OCI-LY1 (cell line): ENCODE measurements at regions not wholly inside any gene's neighbourhood (a gene's known extent, or its start where the extent isn't known, plus 50 kb on each side); places are given as distances from the start of the nearest gene placed in this dataset.

Source experiments
- H2AFZ ChIP-seq: fragments of 200-600 bp; sonication (generic), shearing (Covaris generic); 2 replicates; pipeline ENCODE4 v1.6.0; 2014; ENCODE audit warnings: antibody characterized with exemption, mild to moderate bottlenecking, low read length
- H3F3A ChIP-seq: fragments of 200-600 bp; sonication (generic), shearing (Covaris generic); 2 replicates; pipeline ENCODE4 v1.6.0; 2014; ENCODE audit warnings: mild to moderate bottlenecking, antibody characterized with exemption, low read length, moderate library complexity; ENCODE audit not compliant: insufficient read depth
- H3K27ac ChIP-seq: fragments of 200-600 bp; sonication (generic); 2 replicates; pipeline ENCODE4 v1.5.1; 2014; ENCODE audit warnings: low read length, mixed run types, mild to moderate bottlenecking, low read depth; ENCODE audit not compliant: poor library complexity, severe bottlenecking
- H3K27me3 ChIP-seq: fragments of 200-600 bp; sonication (generic); 2 replicates; pipeline ENCODE4 v1.6.0; 2014; ENCODE audit warnings: antibody characterized with exemption, mild to moderate bottlenecking, low read length, moderate library complexity; ENCODE audit not compliant: insufficient read depth
- H3K36me3 ChIP-seq: fragments of 200-600 bp; sonication (generic); 2 replicates; pipeline ENCODE4 v1.6.1; 2014; ENCODE audit warnings: mild to moderate bottlenecking, antibody characterized with exemption, low read length, moderate library complexity, mixed read lengths; ENCODE audit not compliant: insufficient read depth
- H3K4me1 ChIP-seq: fragments of 200-600 bp; sonication (generic); 2 replicates; pipeline ENCODE4 v1.5.1; 2014; ENCODE audit warnings: mild to moderate bottlenecking, low read length, moderate library complexity; ENCODE audit not compliant: insufficient read depth, severe bottlenecking
- H3K4me2 ChIP-seq: fragments of 200-600 bp; sonication (generic), shearing (Covaris generic); 2 replicates; pipeline ENCODE4 v1.6.1; 2014; ENCODE audit warnings: low read length
- H3K4me3 ChIP-seq: fragments of 200-600 bp; sonication (generic); 2 replicates; pipeline ENCODE4 v1.5.1; 2014; ENCODE audit warnings: low read length, low read depth, mild to moderate bottlenecking, mixed read lengths; ENCODE audit not compliant: poor library complexity, severe bottlenecking
- H3K79me2 ChIP-seq: fragments of 200-600 bp; shearing (Covaris generic); 2 replicates; pipeline ENCODE4 v1.6.1; 2016; ENCODE audit warnings: mixed run types, low read length, mixed read lengths; ENCODE audit not compliant: insufficient read depth
- H3K9ac ChIP-seq: fragments of 200-600 bp; sonication (generic), shearing (Covaris generic); 2 replicates; pipeline ENCODE4 v1.6.1; 2014; ENCODE audit warnings: mild to moderate bottlenecking, low read length, mixed read lengths
- H3K9me2 ChIP-seq: fragments of 200-600 bp; sonication (generic), shearing (Covaris generic); 2 replicates; pipeline ENCODE4 v1.6.1; 2014; ENCODE audit warnings: low read depth, mild to moderate bottlenecking, low read length, mixed read lengths
- H3K9me3 ChIP-seq: fragments of 200-600 bp; shearing (Covaris generic); 2 replicates; pipeline ENCODE4 v1.6.1; 2014; ENCODE audit warnings: low read length, mixed read lengths
- H4K20me1 ChIP-seq: fragments of 200-600 bp; sonication (generic), shearing (Covaris generic); 2 replicates; pipeline ENCODE4 v1.6.0; 2016; ENCODE audit warnings: mild to moderate bottlenecking, low read length; ENCODE audit not compliant: insufficient read depth
- EZH2 ChIP-seq: fragments of 200-600 bp; sonication (generic), shearing (Covaris generic); IDR thresholded peaks from 2 replicates; pipeline ENCODE4 v1.8.0; 2017; ENCODE audit warnings: borderline replicate concordance, mixed run types, mild to moderate bottlenecking, antibody characterized with exemption, low read length, moderate library complexity, mixed read lengths
- TF ChIP-seq, protein P1 (sequence below): fragments of 200-600 bp; sonication (generic), shearing (Covaris generic); IDR thresholded peaks from 2 replicates; pipeline ENCODE4 v1.5.1; 2017; ENCODE audit warnings: mild to moderate bottlenecking, antibody characterized with exemption, low read length, moderate library complexity, mixed read lengths

DNA sequence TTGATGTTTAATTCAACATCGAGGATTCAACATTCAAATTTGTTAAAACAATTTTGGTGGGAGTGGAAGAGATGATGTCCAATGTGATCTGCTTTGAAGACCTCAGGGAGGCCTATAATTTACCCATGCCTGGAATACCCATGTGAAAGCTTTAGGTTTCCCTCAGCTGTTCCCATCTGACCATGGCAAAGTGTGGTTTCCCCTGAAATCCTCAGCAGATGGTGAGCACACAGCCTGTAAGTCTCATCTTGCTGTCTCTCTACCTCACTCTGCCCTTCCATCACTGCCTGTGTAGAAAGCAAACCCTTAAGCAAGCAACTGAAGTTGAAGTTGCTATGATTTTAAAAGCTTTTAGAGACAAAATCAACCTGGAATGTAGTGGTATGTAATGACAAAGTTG, 80.1 kb upstream of the ATF3 start:
- TF ChIP-seq, protein P1, sequence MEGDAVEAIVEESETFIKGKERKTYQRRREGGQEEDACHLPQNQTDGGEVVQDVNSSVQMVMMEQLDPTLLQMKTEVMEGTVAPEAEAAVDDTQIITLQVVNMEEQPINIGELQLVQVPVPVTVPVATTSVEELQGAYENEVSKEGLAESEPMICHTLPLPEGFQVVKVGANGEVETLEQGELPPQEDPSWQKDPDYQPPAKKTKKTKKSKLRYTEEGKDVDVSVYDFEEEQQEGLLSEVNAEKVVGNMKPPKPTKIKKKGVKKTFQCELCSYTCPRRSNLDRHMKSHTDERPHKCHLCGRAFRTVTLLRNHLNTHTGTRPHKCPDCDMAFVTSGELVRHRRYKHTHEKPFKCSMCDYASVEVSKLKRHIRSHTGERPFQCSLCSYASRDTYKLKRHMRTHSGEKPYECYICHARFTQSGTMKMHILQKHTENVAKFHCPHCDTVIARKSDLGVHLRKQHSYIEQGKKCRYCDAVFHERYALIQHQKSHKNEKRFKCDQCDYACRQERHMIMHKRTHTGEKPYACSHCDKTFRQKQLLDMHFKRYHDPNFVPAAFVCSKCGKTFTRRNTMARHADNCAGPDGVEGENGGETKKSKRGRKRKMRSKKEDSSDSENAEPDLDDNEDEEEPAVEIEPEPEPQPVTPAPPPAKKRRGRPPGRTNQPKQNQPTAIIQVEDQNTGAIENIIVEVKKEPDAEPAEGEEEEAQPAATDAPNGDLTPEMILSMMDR, result no peak
- no peak overlapping the region for H3K27ac ChIP-seq

DNA sequence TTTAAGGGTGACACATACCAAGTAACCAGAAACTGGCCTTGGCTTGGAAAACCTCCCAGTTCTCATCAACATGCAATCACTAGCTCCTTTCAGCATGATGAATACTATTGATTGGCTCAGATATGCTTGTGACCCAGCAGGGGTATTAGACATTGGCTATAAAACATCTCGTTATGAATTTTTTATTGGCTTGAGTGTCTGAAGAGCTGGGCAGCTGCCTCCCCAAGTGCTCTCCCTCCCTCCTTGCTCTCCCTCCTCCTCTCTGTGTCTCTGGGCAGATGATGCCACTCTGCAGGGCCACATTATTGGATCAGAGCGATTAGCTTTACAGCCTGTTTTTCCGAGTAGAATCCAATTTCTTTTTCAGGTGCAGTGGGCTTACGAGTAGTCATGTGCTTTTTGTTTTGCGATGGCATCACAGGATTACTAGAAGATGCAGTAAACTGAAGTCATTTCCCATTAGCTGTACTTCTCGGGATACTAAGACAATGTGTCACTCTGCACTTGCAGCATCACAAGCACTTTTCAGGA, 79.3 kb upstream of the ATF3 start:
- Histone ChIP-seq H3K9me3 (no peaks in the 10 kb centered on the region), H3F3A (no peaks in the 10 kb centered on the region), H3K27ac (no peak overlapping the region), H3K9ac (no peak overlapping the region), H3K4me3 (no peak overlapping the region), H3K27me3 (peaks cover 3% of the 10 kb centered on the region; the same call in 1 of the 2 replicates), H3K79me2 (no peaks in the 10 kb centered on the region), H3K4me1 (no peaks in the 10 kb centered on the region), H3K4me2 (no peak overlapping the region), H4K20me1 (no peaks in the 10 kb centered on the region), H2AFZ (no peak overlapping the region), H3K9me2 (no peaks in the 10 kb centered on the region), H3K36me3 (no peaks in the 10 kb centered on the region)
- no peak for TF ChIP-seq EZH2
- TF ChIP-seq, protein P1, result no peak

More for the DNA sequence above, 80.1 kb upstream of the ATF3 start:
- Histone ChIP-seq H3F3A (no peaks in the 10 kb centered on the region), H3K9ac (no peak overlapping the region), H3K4me2 (no peak overlapping the region), H3K79me2 (no peaks in the 10 kb centered on the region), H3K27me3 (peaks cover 3% of the 10 kb centered on the region; the same call in 1 of the 2 replicates), H3K9me2 (no peaks in the 10 kb centered on the region), H3K4me3 (no peak overlapping the region), H3K36me3 (no peaks in the 10 kb centered on the region), H2AFZ (no peak overlapping the region), H3K4me1 (no peaks in the 10 kb centered on the region), H4K20me1 (no peaks in the 10 kb centered on the region), H3K9me3 (no peaks in the 10 kb centered on the region)

DNA sequence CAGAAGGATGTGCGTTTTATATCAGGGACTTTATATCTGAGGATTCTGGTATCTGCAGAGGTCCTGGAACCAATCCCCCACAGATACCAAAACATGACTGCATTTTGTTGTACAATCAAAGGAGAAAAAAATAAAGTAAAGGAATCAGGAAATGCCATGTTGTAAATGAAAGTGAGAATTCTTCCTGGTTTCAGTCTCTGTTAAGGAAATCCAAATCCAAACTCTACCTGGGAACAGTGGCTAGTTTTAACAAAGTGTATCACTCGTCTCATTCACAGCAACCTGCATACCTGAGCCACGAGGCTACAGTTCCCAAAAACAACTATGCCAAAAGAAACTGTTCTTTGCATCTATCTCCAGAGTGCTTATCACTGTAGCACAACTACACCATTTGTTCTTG, 77.3 kb upstream of the ATF3 start:
- Histone ChIP-seq H4K20me1 (no peaks in the 10 kb centered on the region), H3F3A (no peaks in the 10 kb centered on the region), H3K4me2 (no peak overlapping the region), H3K9ac (no peak overlapping the region), H3K79me2 (no peaks in the 10 kb centered on the region), H3K36me3 (no peaks in the 10 kb centered on the region), H3K9me2 (no peaks in the 10 kb centered on the region), H3K4me1 (no peaks in the 10 kb centered on the region), H3K9me3 (no peaks in the 10 kb centered on the region), H2AFZ (no peak overlapping the region), H3K4me3 (no peak overlapping the region), H3K27me3 (peaks cover 3% of the 10 kb centered on the region; the same call in 1 of the 2 replicates), H3K27ac (no peak overlapping the region)
- no peak for TF ChIP-seq EZH2
- TF ChIP-seq, protein P1, result no peak
